CD4-positive, alpha-beta T cell treated with Interleukin-15 for 1 hour (primary cell): ENCODE measurements at regions not wholly inside any gene's neighbourhood (a gene's known extent, or its start where the extent isn't known, plus 50 kb on each side); places are given as distances from the start of the nearest gene placed in this dataset.

ENCODE experiments used
- DNase-seq: peaks from one replicate; pipeline ENCODE4 v3.0.0-alpha.2; 2020

GRCh38 chr19:28521614-28522544 is 691.1 kb downstream of the UQCRFS1 start:
- DNase-seq: no peak

- no peak for DNase-seq
Observed at GRCh38 chr19:28520998-28521568, 691.9 kb downstream of the UQCRFS1 start.

- DNase-seq: no peak
Observed at GRCh38 chr19:28519952-28520861, 692.7 kb downstream of the UQCRFS1 start.

- DNase-seq: no peak
Observed at GRCh38 chr19:28519218-28519779, 693.7 kb downstream of the UQCRFS1 start.

GRCh38 chr19:28516415-28516872 is 696.5 kb downstream of the UQCRFS1 start:
- DNase-seq: no peak

GRCh38 chr19:28514166-28514565 is 698.8 kb downstream of the UQCRFS1 start:
- DNase-seq: no peak

- no peak for DNase-seq
Observed at GRCh38 chr19:28511655-28512054, 701.3 kb downstream of the UQCRFS1 start.

- DNase-seq: no peak
Observed at GRCh38 chr19:28509079-28509895, 703.7 kb downstream of the UQCRFS1 start.

- DNase-seq: no peak
Observed at GRCh38 chr19:28508666-28509065, 704.3 kb downstream of the UQCRFS1 start.

GRCh38 chr19:28505933-28506332 is 707.0 kb downstream of the UQCRFS1 start:
- DNase-seq: no peak

- no peak for DNase-seq
Observed at GRCh38 chr19:28505134-28505533, 707.8 kb downstream of the UQCRFS1 start.

- no peak for DNase-seq
Observed at GRCh38 chr19:28504727-28505126, 708.2 kb downstream of the UQCRFS1 start.

GRCh38 chr19:28504139-28504538 is 708.8 kb downstream of the UQCRFS1 start:
- no peak for DNase-seq

GRCh38 chr19:28502879-28503734 is 709.8 kb downstream of the UQCRFS1 start:
- no peak for DNase-seq

- DNase-seq: no peak
Observed at GRCh38 chr19:28501976-28502375, 711.0 kb downstream of the UQCRFS1 start.

- DNase-seq: no peak
Observed at GRCh38 chr19:28500982-28501630, 711.8 kb downstream of the UQCRFS1 start.

GRCh38 chr19:28500296-28500695 is 712.7 kb downstream of the UQCRFS1 start:
- DNase-seq: no peak

- no peak for DNase-seq
Observed at GRCh38 chr19:28498404-28498976, 714.5 kb downstream of the UQCRFS1 start.

GRCh38 chr19:28497887-28498286 is 715.1 kb downstream of the UQCRFS1 start:
- no peak for DNase-seq

- no peak for DNase-seq
Observed at GRCh38 chr19:28497137-28497536, 715.8 kb downstream of the UQCRFS1 start.
